ENCODE measurements at regions not wholly inside any gene's neighbourhood (a gene's known extent, or its start where the extent isn't known, plus 50 kb on each side); places are given as distances from the start of the nearest gene placed in this dataset.

- TF ChIP-seq EZH2 (IDR thresholded peaks at IDR 0.05; ENCODE audit: low read depth) (no peak), CTCF (conservative IDR thresholded peaks at IDR 0.05) (no peak)
These were observed 115.8 kb upstream of the KIF2A start for GRCh38 chr5:62190173-62190572.
